ENCODE measurements at regions not wholly inside any gene's neighbourhood (a gene's known extent, or its start where the extent isn't known, plus 50 kb on each side); places are given as distances from the start of the nearest gene placed in this dataset.

DNA sequence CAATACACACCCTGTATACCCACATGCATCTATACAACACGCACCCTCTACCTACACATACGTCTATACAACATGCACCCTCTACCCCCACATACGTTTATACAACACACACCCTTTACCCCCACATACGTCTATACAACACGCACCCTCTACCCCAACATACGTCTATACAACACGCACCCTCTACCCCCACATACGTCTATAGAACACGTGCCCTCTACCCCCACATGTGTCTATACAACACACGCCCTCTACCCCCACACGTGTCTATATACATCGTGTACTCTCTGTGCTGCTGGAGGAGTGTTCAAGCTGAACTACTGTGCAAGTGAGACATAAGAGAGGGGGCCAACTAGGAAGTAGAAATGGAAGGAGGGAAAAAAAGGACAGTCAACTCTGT, 621.7 kb upstream of the HS6ST1 start (continued):
- no peak for TF ChIP-seq TFAM (CRISPR knock-in tag; conservative IDR thresholded peaks at IDR 0.05)

DNA sequence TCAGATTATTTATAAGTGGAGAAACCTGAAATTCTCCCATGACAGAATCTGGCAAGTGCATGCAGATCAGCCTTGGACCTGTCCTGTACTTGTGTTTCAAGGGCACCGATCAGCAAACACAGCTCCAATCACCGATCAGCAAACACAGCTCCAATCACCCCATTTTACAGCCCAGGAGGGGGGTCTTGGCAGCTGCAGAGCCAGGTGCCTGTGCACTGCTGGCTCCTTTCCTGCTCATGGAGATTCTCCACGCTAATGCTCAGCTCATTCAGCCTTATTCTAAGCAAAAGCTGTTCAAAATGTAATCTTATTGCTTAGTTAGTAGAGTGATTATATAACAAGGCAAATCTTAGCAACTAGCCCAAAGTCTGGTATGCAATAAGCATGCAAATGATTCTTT, 623.1 kb upstream of the HS6ST1 start:
- WGBS (ENCODE audit: insufficient coverage, low coverage, missing lambda C conversion rate), result 0% methylated on average over 2 of the region's 3 CpGs
- H3K36me3 ChIP-seq (ENCODE audit: control insufficient read depth, insufficient read depth, low read length), result no peaks in the 10 kb centered on the region
- H3K79me2 ChIP-seq (ENCODE audit: control insufficient read depth, insufficient read depth, low read length), result no peaks in the 10 kb centered on the region
- ChIA-PET CTCF (ENCODE audit: low intra/inter-chr PET ratio) (no interaction called here), POLR2A (no interaction called here)
- no peak overlapping the region for H3K9ac ChIP-seq (ENCODE audit: insufficient read depth in 1 of 2, low read depth in 2 of 2, low read length in 2 of 2)
- H3K4me2 ChIP-seq (ENCODE audit: insufficient read depth, low read length), result no peak overlapping the region
- no TSS peak for BruUV-seq (replicated peaks)
- no peaks in the 10 kb centered on the region for H3K27me3 ChIP-seq (ENCODE audit: control insufficient read depth in 2 of 2, insufficient read depth in 2 of 2, low read length in 2 of 2)
- H3K4me3 ChIP-seq, result no peak overlapping the region
- TF ChIP-seq ZNF75A (CRISPR knock-in tag; IDR thresholded peaks at IDR 0.05) (no peak), SREBF1 (IDR thresholded peaks at IDR 0.05; ENCODE audit: borderline replicate concordance, low read depth, low read length) (no peak)
- H2AFZ ChIP-seq (ENCODE audit: low read depth, low read length), result no peak overlapping the region
- H3K4me1 ChIP-seq (replicated peaks in 1 of 2; ENCODE audit: control insufficient read depth in 2 of 2, insufficient read depth in 2 of 2, low read length in 2 of 2), result no peaks in the 10 kb centered on the region
- no peaks in the 10 kb centered on the region for H4K20me1 ChIP-seq (replicated peaks; ENCODE audit: control insufficient read depth, insufficient read depth, low read length)
- no peak for ATAC-seq
- intact Hi-C loops (cut with micrococcal nuclease), result no loop called here
- DNase-seq (ENCODE audit: extremely low read depth in 1 of 4, low spot score in 3 of 4), result no peak
- no peak overlapping the region for H3K27ac ChIP-seq (ENCODE audit: extremely low read depth, low read depth, low read length)
- in situ Hi-C loops (cut with MboI), result no loop called here
- no peak for FAIRE-seq
- no peaks in the 10 kb centered on the region for H3K9me1 ChIP-seq (ENCODE audit: control insufficient read depth, insufficient read depth, low read length)
- H3K9me3 ChIP-seq (replicated peaks; ENCODE audit: control insufficient read depth, insufficient read depth, low read depth, low read length), result no peaks in the 10 kb centered on the region

DNA sequence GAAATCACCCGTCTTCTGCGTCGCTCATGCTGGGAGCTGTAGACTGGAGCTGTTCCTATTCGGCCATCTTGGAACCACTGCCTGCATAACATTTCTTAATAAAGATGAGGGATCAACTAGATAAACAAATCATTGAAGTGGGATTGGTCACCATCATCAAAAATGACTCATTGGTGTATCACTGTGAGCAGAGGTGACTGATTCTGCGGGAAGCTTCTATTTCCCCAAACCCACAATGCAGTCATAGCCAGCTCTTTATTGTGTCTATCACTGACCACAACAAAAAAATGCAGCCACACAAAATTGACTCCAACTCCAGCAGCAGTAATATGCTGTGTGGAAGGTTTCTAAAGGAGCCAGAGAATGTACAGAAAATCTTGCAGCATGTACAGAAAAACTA, 630.7 kb upstream of the HS6ST1 start:
- Histone ChIP-seq H3K27ac (ENCODE audit: extremely low read depth, low read depth, low read length) (no peak overlapping the region), H3K4me3 (no peak overlapping the region), H3K4me2 (ENCODE audit: insufficient read depth, low read length) (no peak overlapping the region), H3K9ac (ENCODE audit: insufficient read depth in 1 of 2, low read depth in 2 of 2, low read length in 2 of 2) (no peak overlapping the region), H3K9me3 (replicated peaks; ENCODE audit: control insufficient read depth, insufficient read depth, low read depth, low read length) (no peaks in the 10 kb centered on the region), H3K79me2 (ENCODE audit: control insufficient read depth, insufficient read depth, low read length) (no peaks in the 10 kb centered on the region), H3K9me1 (ENCODE audit: control insufficient read depth, insufficient read depth, low read length) (no peaks in the 10 kb centered on the region), H2AFZ (ENCODE audit: low read depth, low read length) (no peak overlapping the region), H3K4me1 (replicated peaks in 1 of 2; ENCODE audit: control insufficient read depth in 2 of 2, insufficient read depth in 2 of 2, low read length in 2 of 2) (no peaks in the 10 kb centered on the region), H3K36me3 (ENCODE audit: control insufficient read depth, insufficient read depth, low read length) (no peaks in the 10 kb centered on the region), H4K20me1 (replicated peaks; ENCODE audit: control insufficient read depth, insufficient read depth, low read length) (no peaks in the 10 kb centered on the region), H3K27me3 (ENCODE audit: control insufficient read depth in 2 of 2, insufficient read depth in 2 of 2, low read length in 2 of 2) (peaks cover 0 to 11% of the 10 kb centered on the region in 2 experiments; a peak in 2 of 5 replicates)
- DNase-seq (ENCODE audit: extremely low read depth in 1 of 4, low spot score in 3 of 4) (no peak), FAIRE-seq (no peak), ATAC-seq (no peak)
- intact Hi-C loops (cut with micrococcal nuclease) (no loop called here), in situ Hi-C loops (cut with MboI) (no loop called here)
- ChIA-PET CTCF (ENCODE audit: low intra/inter-chr PET ratio) (no interaction called here), POLR2A (no interaction called here)
- BruUV-seq (replicated peaks), result no TSS peak
- 3% methylated on average over 5 of the region's 5 CpGs for WGBS (ENCODE audit: insufficient coverage, low coverage, missing lambda C conversion rate)
- TF ChIP-seq, protein P1, sequence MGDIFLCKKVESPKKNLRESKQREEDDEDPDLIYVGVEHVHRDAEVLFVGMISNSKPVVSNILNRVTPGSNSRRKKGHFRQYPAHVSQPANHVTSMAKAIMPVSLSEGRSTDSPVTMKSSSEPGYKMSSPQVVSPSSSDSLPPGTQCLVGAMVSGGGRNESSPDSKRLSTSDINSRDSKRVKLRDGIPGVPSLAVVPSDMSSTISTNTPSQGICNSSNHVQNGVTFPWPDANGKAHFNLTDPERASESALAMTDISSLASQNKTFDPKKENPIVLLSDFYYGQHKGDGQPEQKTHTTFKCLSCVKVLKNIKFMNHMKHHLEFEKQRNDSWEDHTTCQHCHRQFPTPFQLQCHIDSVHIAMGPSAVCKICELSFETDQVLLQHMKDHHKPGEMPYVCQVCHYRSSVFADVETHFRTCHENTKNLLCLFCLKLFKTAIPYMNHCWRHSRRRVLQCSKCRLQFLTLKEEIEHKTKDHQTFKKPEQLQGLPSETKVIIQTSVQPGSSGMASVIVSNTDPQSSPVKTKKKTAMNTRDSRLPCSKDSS (IDR thresholded peaks at IDR 0.05; ENCODE audit: low read depth, partially characterized antibody), result no peak
- TF ChIP-seq ZNF445 (CRISPR knock-in tag; IDR thresholded peaks at IDR 0.05; ENCODE audit: low read depth) (no peak), CBX5 (IDR thresholded peaks at IDR 0.05; ENCODE audit: borderline replicate concordance, low read depth) (no peak), DIDO1 (tag; IDR thresholded peaks at IDR 0.05; ENCODE audit: low read depth) (no peak), ZNF431 (CRISPR knock-in tag; IDR thresholded peaks at IDR 0.05) (no peak), FOXJ3 (CRISPR knock-in tag; IDR thresholded peaks at IDR 0.05) (no peak), HDAC3 (IDR thresholded peaks at IDR 0.05; ENCODE audit: borderline replicate concordance, partially characterized antibody) (no peak)
- TF ChIP-seq, protein P2, sequence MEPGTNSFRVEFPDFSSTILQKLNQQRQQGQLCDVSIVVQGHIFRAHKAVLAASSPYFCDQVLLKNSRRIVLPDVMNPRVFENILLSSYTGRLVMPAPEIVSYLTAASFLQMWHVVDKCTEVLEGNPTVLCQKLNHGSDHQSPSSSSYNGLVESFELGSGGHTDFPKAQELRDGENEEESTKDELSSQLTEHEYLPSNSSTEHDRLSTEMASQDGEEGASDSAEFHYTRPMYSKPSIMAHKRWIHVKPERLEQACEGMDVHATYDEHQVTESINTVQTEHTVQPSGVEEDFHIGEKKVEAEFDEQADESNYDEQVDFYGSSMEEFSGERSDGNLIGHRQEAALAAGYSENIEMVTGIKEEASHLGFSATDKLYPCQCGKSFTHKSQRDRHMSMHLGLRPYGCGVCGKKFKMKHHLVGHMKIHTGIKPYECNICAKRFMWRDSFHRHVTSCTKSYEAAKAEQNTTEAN (CRISPR knock-in tag; IDR thresholded peaks at IDR 0.05), result no peak
- TF ChIP-seq, protein P3, sequence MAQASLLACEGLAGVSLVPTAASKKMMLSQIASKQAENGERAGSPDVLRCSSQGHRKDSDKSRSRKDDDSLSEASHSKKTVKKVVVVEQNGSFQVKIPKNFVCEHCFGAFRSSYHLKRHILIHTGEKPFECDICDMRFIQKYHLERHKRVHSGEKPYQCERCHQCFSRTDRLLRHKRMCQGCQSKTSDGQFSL (CRISPR knock-in tag; IDR thresholded peaks at IDR 0.05), result no peak
- TF ChIP-seq, protein P3 (tag; IDR thresholded peaks at IDR 0.05), result no peak
